Pancreas (tissue), 10 donors: ENCODE measurements at regions not wholly inside any gene's neighbourhood (a gene's known extent, or its start where the extent isn't known, plus 50 kb on each side); places are given as distances from the start of the nearest gene placed in this dataset.

Source experiments
- ATAC-seq, 4 donors: fragments of 200-7000 bp; cut with Tn5 transposase; one replicate each; pipeline versions ENCODE4 v1.8.0 to v1.9.1; 2020; ENCODE audit warnings: mild to moderate bottlenecking in 4 of 4, moderate library complexity in 4 of 4
- DNase-seq, 6 donors: peaks; one replicate each; pipeline ENCODE4 v3.0.0-alpha.2; 2020
- FAIRE-seq: peaks from 2 replicates; lab custom pipeline; 2012; peaks lifted over from hg19 to GRCh38; lab: Jason Lieb, UNC
- H3K27ac ChIP-seq, 4 donors: fragments of 200-600 bp; sonication (generic); 1 replicate in 3 of 4; 2 replicates in 1 of 4; pipeline versions ENCODE4 v1.5.0 to v1.8.0; 2020
- H3K27me3 ChIP-seq, 4 donors: fragments of 200-600 bp; one replicate each; pipeline ENCODE4 v1.8.0; 2021
- H3K36me3 ChIP-seq, 3 donors: fragments of 200-600 bp; sonication (generic) in 1 of 3; one replicate each; pipeline versions ENCODE4 v1.5.0 to v1.8.0; 2020 to 2021
- H3K4me1 ChIP-seq, 3 donors: fragments of 200-600 bp; one replicate each; pipeline ENCODE4 v1.8.0; 2021
- H3K4me3 ChIP-seq, 4 donors: fragments of 200-600 bp; sonication (generic) in 2 of 4; one replicate each; pipeline versions ENCODE4 v1.5.0 to v1.8.0; 2020 to 2021
- H3K9me3 ChIP-seq, 4 donors: fragments of 200-600 bp; one replicate each; pipeline ENCODE4 v1.8.0; 2021
- CTCF ChIP-seq, 4 donors: fragments of 200-600 bp; sonication (generic) in 3 of 4; IDR thresholded peaks; one replicate each; pipeline versions ENCODE4 v1.5.0 to v1.8.0; 2021; ENCODE audit warnings: antibody characterized with exemption in 4 of 4
- WGBS, 2 donors: extraction: QIAGEN DNeasy Blood & Tissue Kit; methylation state at CpG; one replicate each; pipeline ENCODE4 v1.1.7; 2013; 5-methylcytosine and 5-hydroxymethylcytosine counted together
- intact Hi-C, 3 donors: fragments of 100-400 bp; cut with DNase I; formaldehyde crosslinking; loops; one replicate each; pipeline versions ENCODE4 v1.11.1 to v1.14.2; 2022
- donor health status: healthy with polysubstance abuse.
- donor health status: DM: no; HTN: no; CAD: no; lungs with moderate emphysema.
- donor health status: DM: no; HTN: no; CAD: no.
- donor health status: control.
- donor health status: control.
- donor health status: Bipolar disorder and iron deficiency.
- donor health status: DM: yes; HTN: yes; CAD: no.
- donor health status: DM: no; HTN: no; CAD: no.
- donor health status: DM: no; HTN: no; CAD: no.
- donor health status: DM: yes; HTN: yes; CAD: no.

GRCh38 chr6:44522871-44523270, 135.4 kb downstream of the CDC5L start:
- H3K4me3 ChIP-seq: no peak overlapping the region
- H3K4me1 ChIP-seq: no peaks in the 10 kb centered on the region
- H3K27ac ChIP-seq: no peak overlapping the region
- no peak for ATAC-seq
- H3K27me3 ChIP-seq: no peaks in the 10 kb centered on the region
- no peaks in the 10 kb centered on the region for H3K36me3 ChIP-seq
- intact Hi-C loops: no loop called here
- H3K9me3 ChIP-seq: no peaks in the 10 kb centered on the region
- no peak for FAIRE-seq
- no peak for DNase-seq
- 85 to 94% methylated on average over 4 of the region's 4 CpGs for WGBS, 2 donors
- no peak for TF ChIP-seq CTCF (IDR thresholded peaks at IDR 0.05)

DNA sequence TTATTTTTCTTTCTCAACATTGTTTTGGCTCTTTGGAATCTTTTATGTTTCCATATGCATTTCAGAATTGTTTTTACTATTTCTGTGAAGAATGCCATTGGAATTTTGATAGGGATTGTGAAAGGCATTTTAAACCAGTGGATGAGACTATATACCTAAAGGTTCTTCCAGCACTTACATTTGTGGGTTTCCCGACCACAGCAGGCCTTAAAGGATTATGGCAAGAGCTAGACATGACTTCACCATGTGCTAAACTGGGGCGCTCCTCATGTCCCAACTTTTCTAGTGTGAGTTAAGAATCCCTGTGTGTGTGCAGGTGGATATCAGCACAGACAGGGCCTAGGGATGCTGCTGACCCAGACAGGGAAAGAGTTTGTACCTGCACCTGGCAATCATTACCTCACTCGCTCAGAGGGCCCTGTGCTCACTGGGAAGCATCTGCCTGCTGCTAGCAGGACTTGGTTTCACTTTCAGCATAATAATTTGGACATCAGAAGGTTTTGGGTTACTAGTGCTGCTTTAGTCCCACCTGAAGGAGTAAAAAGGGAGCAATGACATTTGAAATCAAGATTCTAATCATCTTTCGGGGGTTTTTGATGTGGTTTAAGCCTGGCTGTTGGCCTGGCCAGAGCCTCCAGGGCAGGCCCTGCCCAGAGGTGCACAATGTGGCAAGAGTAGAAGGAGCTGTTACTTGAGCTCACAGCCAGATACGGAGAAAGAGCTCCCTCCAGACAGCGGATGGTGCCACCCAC, 137.1 kb downstream of the CDC5L start:
- no peak for TF ChIP-seq CTCF (IDR thresholded peaks at IDR 0.05)
- 82 to 92% methylated on average over 6 of the region's 6 CpGs for WGBS, 2 donors
- H3K9me3 ChIP-seq: no peaks in the 10 kb centered on the region
- H3K27ac ChIP-seq: no peak overlapping the region
- H3K27me3 ChIP-seq: no peaks in the 10 kb centered on the region
- DNase-seq (no peak), ATAC-seq (no peak), FAIRE-seq (no peak)
- intact Hi-C loops: no loop called here
- H3K4me3 ChIP-seq: no peak overlapping the region
- H3K36me3 ChIP-seq: no peaks in the 10 kb centered on the region
- no peaks in the 10 kb centered on the region for H3K4me1 ChIP-seq

- H3K4me3 ChIP-seq: no peak overlapping the region
- no peaks in the 10 kb centered on the region for H3K9me3 ChIP-seq
- FAIRE-seq (no peak), ATAC-seq (no peak), DNase-seq (no peak)
- no peaks in the 10 kb centered on the region for H3K4me1 ChIP-seq
- intact Hi-C loops: no loop called here
- H3K27me3 ChIP-seq: no peaks in the 10 kb centered on the region
- no peaks in the 10 kb centered on the region for H3K36me3 ChIP-seq
- no peak overlapping the region for H3K27ac ChIP-seq
- WGBS, 2 donors: 77 to 80% methylated on average over 9 of the region's 9 CpGs
- no peak for TF ChIP-seq CTCF (IDR thresholded peaks at IDR 0.05)
These were observed 138.3 kb downstream of the CDC5L start for GRCh38 chr6:44525761-44526351.

GRCh38 chr6:44527181-44527580, 139.7 kb downstream of the CDC5L start:
- ATAC-seq: no peak
- no peak for DNase-seq
- Histone ChIP-seq H3K4me1 (no peaks in the 10 kb centered on the region), H3K27me3 (no peaks in the 10 kb centered on the region), H3K9me3 (no peaks in the 10 kb centered on the region), H3K27ac (no peak overlapping the region), H3K36me3 (no peaks in the 10 kb centered on the region), H3K4me3 (no peak overlapping the region)
- no peak for TF ChIP-seq CTCF (IDR thresholded peaks at IDR 0.05)
- intact Hi-C loops: no loop called here
- WGBS, 2 donors: 54 to 65% methylated on average over 6 of the region's 6 CpGs
- FAIRE-seq: no peak
